Skeletal muscle tissue (tissue), 3 donors: ENCODE measurements at regions not wholly inside any gene's neighbourhood (a gene's known extent, or its start where the extent isn't known, plus 50 kb on each side); places are given as distances from the start of the nearest gene placed in this dataset.

Experiments
- H3K27ac ChIP-seq: one replicate; pipeline ENCODE4 v1.7.0; 2013; ENCODE audit warnings: mild to moderate bottlenecking, low read depth, low read length, inconsistent platforms
- H3K27me3 ChIP-seq, 3 donors: one replicate each; pipeline ENCODE4 v1.7.0; 2013; ENCODE audit warnings: low read length in 3 of 3; ENCODE audit not compliant: control insufficient read depth in 3 of 3, insufficient read depth in 3 of 3
- H3K36me3 ChIP-seq, 3 donors: one replicate each; pipeline ENCODE4 v1.7.0; 2013; ENCODE audit warnings: low read length in 3 of 3; ENCODE audit not compliant: control insufficient read depth in 3 of 3, insufficient read depth in 3 of 3
- H3K4me1 ChIP-seq, 3 donors: one replicate each; pipeline ENCODE4 v1.7.0; 2013; ENCODE audit warnings: low read length in 3 of 3, mild to moderate bottlenecking in 3 of 3; ENCODE audit not compliant: control insufficient read depth in 3 of 3, insufficient read depth in 3 of 3
- H3K4me3 ChIP-seq, 3 donors: one replicate each; pipeline ENCODE4 v1.7.0; 2013; ENCODE audit warnings: low read length in 3 of 3
- H3K9ac ChIP-seq, 3 donors: one replicate each; pipeline ENCODE4 v1.7.0; 2013; ENCODE audit warnings: low read length in 3 of 3, mild to moderate bottlenecking in 3 of 3, moderate library complexity in 2 of 3, low read depth in 1 of 3
- H3K9me3 ChIP-seq, 3 donors: one replicate each; pipeline ENCODE4 v1.7.0; 2013; ENCODE audit warnings: low read length in 3 of 3; ENCODE audit not compliant: control insufficient read depth in 3 of 3
- donor health status: Osteomylitis.

DNA sequence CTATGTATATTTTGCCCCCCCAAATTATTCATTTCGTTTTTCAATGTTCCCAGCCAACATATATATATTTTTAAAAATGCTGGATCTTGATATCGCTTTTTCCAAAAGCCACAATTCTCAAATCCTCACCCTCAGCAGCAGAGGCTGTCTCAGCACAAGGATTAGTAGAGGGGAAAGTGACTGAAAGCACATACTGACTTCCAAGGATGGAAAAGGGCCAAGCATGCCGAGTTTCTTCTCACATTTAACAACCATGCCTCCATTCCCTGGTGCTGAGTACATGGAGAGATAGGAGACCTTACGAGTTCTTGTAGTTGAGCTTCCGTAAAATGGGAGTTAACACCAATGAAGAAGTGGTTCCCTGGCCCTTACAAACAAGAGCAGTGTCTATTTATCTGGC, 403.4 kb upstream of the DCN start:
- Histone ChIP-seq H3K9me3 (no peaks in the 10 kb centered on the region), H3K36me3 (no peaks in the 10 kb centered on the region), H3K4me1 (no peaks in the 10 kb centered on the region), H3K27ac (no peak overlapping the region), H3K9ac (no peak overlapping the region), H3K27me3 (no peaks in the 10 kb centered on the region), H3K4me3 (no peak overlapping the region)

DNA sequence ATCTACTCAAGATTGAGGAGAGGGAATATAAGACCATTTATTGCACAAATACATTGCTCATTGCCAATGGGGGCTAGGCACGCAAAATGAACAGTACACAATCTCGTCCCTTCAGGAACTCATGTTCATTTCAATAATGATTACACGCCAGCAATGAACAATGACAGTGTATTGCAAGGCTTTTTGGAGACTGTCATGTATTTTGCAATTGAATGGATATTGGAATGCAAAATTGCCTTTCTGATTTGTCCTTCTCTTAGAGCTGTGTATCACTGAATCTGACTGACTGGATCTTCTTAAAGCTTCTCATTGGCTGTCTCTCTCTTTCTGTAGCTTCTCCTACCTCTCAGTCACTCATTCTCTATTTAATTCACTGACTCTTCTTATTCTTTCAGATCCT, 400.2 kb upstream of the DCN start:
- Histone ChIP-seq H3K4me3 (no peak overlapping the region), H3K36me3 (no peaks in the 10 kb centered on the region), H3K9ac (no peak overlapping the region), H3K27me3 (no peaks in the 10 kb centered on the region), H3K27ac (no peak overlapping the region), H3K9me3 (no peaks in the 10 kb centered on the region), H3K4me1 (no peaks in the 10 kb centered on the region)

- Histone ChIP-seq H3K9me3 (no peaks in the 10 kb centered on the region), H3K27ac (no peak overlapping the region), H3K36me3 (no peaks in the 10 kb centered on the region)
Observed at GRCh38 chr12:91579516-91580263, 397.1 kb upstream of the DCN start.

GRCh38 chr12:91577586-91578539, 395.2 kb upstream of the DCN start:
- H3K9me3 ChIP-seq = no peaks in the 10 kb centered on the region
- H3K4me1 ChIP-seq = no peaks in the 10 kb centered on the region
- H3K4me3 ChIP-seq = peak overlapping the region; percentile 52 to 71 (median 53)
- H3K27me3 ChIP-seq = no peaks in the 10 kb centered on the region
- H3K36me3 ChIP-seq = no peaks in the 10 kb centered on the region
- H3K27ac ChIP-seq = no peak overlapping the region
- peak overlapping the region; percentile 34 to 64 (median 59) for H3K9ac ChIP-seq

More at GRCh38 chr12:91579516-91580263, 397.1 kb upstream of the DCN start:
- H3K4me1 ChIP-seq = no peaks in the 10 kb centered on the region
- no peak overlapping the region for H3K4me3 ChIP-seq
- no peak overlapping the region for H3K9ac ChIP-seq
- no peaks in the 10 kb centered on the region for H3K27me3 ChIP-seq

GRCh38 chr12:91576432-91576831, 393.8 kb upstream of the DCN start:
- no peak overlapping the region for H3K9ac ChIP-seq
- H3K27ac ChIP-seq = no peak overlapping the region
- H3K4me3 ChIP-seq = no peak overlapping the region
- H3K9me3 ChIP-seq = no peaks in the 10 kb centered on the region
- no peaks in the 10 kb centered on the region for H3K4me1 ChIP-seq
- no peaks in the 10 kb centered on the region for H3K27me3 ChIP-seq
- no peaks in the 10 kb centered on the region for H3K36me3 ChIP-seq

DNA sequence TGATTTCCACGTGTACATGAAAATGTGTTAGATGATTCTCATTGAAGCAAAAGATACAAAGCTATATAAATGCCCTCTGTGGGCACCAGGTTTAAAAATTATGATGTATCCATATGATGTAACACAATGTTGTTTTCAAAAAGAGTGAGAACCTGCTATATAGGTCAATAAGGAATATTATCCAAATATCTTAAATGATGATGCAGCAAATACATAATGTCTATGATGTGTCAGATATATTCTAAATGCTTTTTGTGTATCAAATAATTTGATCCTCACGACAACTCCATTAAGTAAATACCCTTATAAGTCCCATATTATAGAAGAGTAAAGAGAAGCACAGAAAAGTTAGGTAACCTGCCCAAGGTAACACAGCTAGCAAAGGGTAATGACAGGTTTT, 393.0 kb upstream of the DCN start:
- no peaks in the 10 kb centered on the region for H3K27me3 ChIP-seq
- H3K4me1 ChIP-seq = no peaks in the 10 kb centered on the region
- no peaks in the 10 kb centered on the region for H3K36me3 ChIP-seq
- no peak overlapping the region for H3K4me3 ChIP-seq
- no peaks in the 10 kb centered on the region for H3K9me3 ChIP-seq
- H3K9ac ChIP-seq = no peak overlapping the region
- no peak overlapping the region for H3K27ac ChIP-seq

DNA sequence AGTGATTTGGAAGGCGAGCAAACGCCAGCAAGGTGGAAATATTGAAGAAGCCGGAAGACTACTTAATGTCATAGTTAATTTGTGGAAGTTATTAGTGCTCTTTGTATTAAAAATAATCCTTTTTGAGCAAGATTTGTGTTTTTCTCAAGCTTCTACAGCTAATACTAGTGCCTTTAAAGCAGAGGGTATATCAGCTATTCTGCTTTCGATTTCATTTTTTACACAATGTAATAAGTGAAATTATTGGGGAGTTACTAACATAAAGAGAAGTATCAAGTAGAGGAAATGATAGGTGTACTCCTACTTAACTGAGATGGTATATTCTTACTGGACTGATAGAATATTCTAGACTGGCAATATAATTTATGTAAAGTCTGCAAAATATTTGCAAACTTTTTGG, 392.4 kb upstream of the DCN start:
- no peak overlapping the region for H3K9ac ChIP-seq
- no peak overlapping the region for H3K4me3 ChIP-seq
- H3K4me1 ChIP-seq = no peaks in the 10 kb centered on the region
- no peak overlapping the region for H3K27ac ChIP-seq
- no peaks in the 10 kb centered on the region for H3K9me3 ChIP-seq
- H3K27me3 ChIP-seq = no peaks in the 10 kb centered on the region
- H3K36me3 ChIP-seq = no peaks in the 10 kb centered on the region

DNA sequence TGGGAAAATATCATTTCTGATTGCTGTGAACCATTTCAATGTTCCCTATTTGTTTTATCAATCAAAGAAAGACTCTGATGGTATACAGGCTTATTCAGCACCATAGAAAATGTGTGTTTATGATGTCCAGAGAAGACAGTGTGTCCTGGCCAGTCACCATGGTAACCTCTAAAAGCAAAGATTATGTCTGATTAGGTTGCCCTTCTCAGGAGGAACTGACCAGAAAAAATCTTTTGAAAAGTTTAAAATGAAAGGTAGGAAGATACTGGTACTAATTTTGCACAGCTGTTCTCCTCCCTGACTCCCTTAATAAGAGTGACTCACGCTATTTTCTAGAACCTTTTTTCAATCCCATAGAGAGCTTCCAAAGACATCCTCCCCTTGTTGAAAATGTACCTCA, 391.8 kb upstream of the DCN start:
- Histone ChIP-seq H3K27me3 (no peaks in the 10 kb centered on the region), H3K4me1 (no peaks in the 10 kb centered on the region), H3K36me3 (no peaks in the 10 kb centered on the region), H3K4me3 (no peak overlapping the region), H3K9me3 (no peaks in the 10 kb centered on the region), H3K27ac (no peak overlapping the region), H3K9ac (no peak overlapping the region)

GRCh38 chr12:91572869-91573268, 390.3 kb upstream of the DCN start:
- Histone ChIP-seq H3K9ac (no peak overlapping the region), H3K4me1 (no peaks in the 10 kb centered on the region), H3K9me3 (no peaks in the 10 kb centered on the region), H3K36me3 (no peaks in the 10 kb centered on the region), H3K4me3 (no peak overlapping the region), H3K27ac (no peak overlapping the region), H3K27me3 (no peaks in the 10 kb centered on the region)

GRCh38 chr12:91567100-91567485, 384.5 kb upstream of the DCN start:
- Histone ChIP-seq H3K27ac (no peak overlapping the region), H3K9ac (no peak overlapping the region), H3K4me1 (no peaks in the 10 kb centered on the region), H3K9me3 (no peaks in the 10 kb centered on the region), H3K36me3 (no peaks in the 10 kb centered on the region), H3K4me3 (no peak overlapping the region), H3K27me3 (no peaks in the 10 kb centered on the region)
